C4-2B (cell line): ENCODE measurements at regions not wholly inside any gene's neighbourhood (a gene's known extent, or its start where the extent isn't known, plus 50 kb on each side); places are given as distances from the start of the nearest gene placed in this dataset.

ENCODE experiments used
- H3K27ac ChIP-seq: fragments of 450-650 bp; 2 replicates; pipeline ENCODE4 v1.5.1; 2017
- ZFX ChIP-seq: fragments of 450-650 bp; IDR thresholded peaks from 2 replicates; pipeline ENCODE4 v1.6.1; 2017
- TF ChIP-seq, protein P1 (sequence below): fragments of 450-650 bp; conservative IDR thresholded peaks from 2 replicates; pipeline ENCODE4 v1.5.1; 2017; ENCODE audit warnings: mild to moderate bottlenecking

GRCh38 chr2:105977212-105977611 is 216.9 kb downstream of the UXS1 start:
- TF ChIP-seq, protein P1, sequence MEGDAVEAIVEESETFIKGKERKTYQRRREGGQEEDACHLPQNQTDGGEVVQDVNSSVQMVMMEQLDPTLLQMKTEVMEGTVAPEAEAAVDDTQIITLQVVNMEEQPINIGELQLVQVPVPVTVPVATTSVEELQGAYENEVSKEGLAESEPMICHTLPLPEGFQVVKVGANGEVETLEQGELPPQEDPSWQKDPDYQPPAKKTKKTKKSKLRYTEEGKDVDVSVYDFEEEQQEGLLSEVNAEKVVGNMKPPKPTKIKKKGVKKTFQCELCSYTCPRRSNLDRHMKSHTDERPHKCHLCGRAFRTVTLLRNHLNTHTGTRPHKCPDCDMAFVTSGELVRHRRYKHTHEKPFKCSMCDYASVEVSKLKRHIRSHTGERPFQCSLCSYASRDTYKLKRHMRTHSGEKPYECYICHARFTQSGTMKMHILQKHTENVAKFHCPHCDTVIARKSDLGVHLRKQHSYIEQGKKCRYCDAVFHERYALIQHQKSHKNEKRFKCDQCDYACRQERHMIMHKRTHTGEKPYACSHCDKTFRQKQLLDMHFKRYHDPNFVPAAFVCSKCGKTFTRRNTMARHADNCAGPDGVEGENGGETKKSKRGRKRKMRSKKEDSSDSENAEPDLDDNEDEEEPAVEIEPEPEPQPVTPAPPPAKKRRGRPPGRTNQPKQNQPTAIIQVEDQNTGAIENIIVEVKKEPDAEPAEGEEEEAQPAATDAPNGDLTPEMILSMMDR: no peak
- TF ChIP-seq ZFX: no peak
- H3K27ac ChIP-seq: no peak overlapping the region

DNA sequence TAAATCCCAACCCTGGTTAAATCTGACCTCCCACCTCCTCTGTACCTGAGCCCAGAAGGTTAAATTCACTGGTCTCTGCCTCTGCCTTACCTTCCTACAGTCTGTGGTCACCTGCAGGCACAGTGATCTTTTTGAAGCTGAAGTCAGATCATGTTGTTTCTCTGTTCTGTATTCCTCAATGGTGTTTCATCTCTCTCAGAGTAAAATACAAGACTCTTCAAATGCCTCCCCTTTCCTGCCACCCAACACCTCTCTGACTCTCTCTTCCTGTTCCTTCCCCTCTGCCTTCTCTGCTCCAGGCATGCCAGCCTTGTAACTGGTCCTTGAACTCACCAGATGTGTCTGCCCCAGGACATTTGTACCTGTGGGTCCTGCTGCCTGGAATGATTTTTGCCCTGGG is 219.3 kb downstream of the UXS1 start:
- TF ChIP-seq, protein P1: no peak
- no peak for TF ChIP-seq ZFX
- H3K27ac ChIP-seq: no peak overlapping the region

DNA sequence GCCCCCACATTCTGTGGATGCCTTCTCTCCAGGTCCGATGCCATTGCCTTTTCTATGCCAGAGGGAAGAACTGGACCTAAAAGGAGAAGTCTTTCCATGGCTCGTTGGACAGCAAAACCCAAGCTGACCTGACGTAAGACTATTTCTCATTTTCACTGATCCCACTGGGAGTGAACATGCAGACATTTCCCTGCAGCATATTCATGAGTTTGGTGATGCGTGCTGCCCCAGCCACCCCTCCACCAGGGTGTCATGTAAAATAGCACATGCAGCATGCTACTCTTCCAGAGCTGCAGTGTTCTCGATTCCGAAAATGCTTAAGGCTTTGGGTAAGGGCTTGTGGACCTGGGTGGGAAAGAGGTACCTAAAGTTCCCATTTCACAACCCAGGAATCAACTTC is 221.2 kb downstream of the UXS1 start:
- TF ChIP-seq, protein P1: no peak
- TF ChIP-seq ZFX: no peak

GRCh38 chr2:105972246-105972645 is 221.9 kb downstream of the UXS1 start:
- no peak for TF ChIP-seq ZFX
- TF ChIP-seq, protein P1: no peak

More for the DNA sequence above, 221.2 kb downstream of the UXS1 start:
- H3K27ac ChIP-seq: no peak overlapping the region

DNA sequence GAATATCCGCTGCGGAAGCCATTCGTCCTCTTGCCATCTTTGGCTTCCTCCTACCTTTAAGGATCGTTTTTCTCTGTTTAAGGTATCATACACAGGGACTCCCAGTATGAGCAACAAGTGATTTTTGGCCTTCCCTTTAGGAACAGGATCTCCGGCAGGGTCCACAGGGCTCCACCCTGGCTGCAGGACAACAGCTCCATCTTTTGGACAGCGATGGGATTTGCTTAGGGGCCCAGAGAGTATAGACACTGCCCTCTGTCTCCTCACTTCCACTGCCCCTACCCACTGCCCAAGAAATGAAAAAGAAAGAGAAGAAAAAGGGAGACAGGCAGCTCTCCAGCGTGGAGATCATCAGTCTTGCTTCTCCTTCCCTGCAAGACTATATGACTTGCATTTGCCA is 224.5 kb downstream of the UXS1 start:
- no peak for TF ChIP-seq ZFX
- TF ChIP-seq, protein P1: peak; percentile 52
- H3K27ac ChIP-seq: no peak overlapping the region

More at GRCh38 chr2:105972246-105972645, 221.9 kb downstream of the UXS1 start:
- H3K27ac ChIP-seq: no peak overlapping the region

- H3K27ac ChIP-seq: no peak overlapping the region
- TF ChIP-seq, protein P1: no peak
- TF ChIP-seq ZFX: no peak
These were observed 217.5 kb downstream of the NCK2 start for GRCh38 chr2:105962221-105962620.

GRCh38 chr2:105961599-105962146 is 217.0 kb downstream of the NCK2 start:
- no peak overlapping the region for H3K27ac ChIP-seq
- TF ChIP-seq, protein P1: no peak
- no peak for TF ChIP-seq ZFX
